ENCODE measurements at regions not wholly inside any gene's neighbourhood (a gene's known extent, or its start where the extent isn't known, plus 50 kb on each side); places are given as distances from the start of the nearest gene placed in this dataset.
"Not testable (repeated sequence)": the region's sequence is repeated elsewhere in the genome, so short reads cannot be mapped to it uniquely, and the experiment has no call there.

DNA sequence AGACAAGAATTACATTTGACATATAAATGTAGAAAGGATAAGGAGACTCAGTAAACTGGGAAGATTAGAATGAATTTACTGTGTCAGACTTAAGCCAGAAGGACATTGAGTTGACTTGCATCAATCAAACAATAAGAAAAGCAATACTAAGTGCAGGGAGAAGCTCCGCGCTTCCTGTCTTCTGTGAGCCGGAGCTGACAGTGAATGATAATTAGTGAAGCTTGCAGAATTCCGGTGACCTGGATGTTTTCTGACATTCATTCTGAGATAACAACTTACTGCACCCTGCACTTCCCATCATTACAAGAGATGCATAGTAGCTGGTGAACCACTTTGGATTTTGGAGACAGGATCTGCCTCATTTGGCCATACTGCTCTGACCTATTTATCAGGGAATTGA lies 469.2 kb upstream of the PCDH20 start:
- no peak for DNase-seq (ENCODE audit: low spot score)

DNA sequence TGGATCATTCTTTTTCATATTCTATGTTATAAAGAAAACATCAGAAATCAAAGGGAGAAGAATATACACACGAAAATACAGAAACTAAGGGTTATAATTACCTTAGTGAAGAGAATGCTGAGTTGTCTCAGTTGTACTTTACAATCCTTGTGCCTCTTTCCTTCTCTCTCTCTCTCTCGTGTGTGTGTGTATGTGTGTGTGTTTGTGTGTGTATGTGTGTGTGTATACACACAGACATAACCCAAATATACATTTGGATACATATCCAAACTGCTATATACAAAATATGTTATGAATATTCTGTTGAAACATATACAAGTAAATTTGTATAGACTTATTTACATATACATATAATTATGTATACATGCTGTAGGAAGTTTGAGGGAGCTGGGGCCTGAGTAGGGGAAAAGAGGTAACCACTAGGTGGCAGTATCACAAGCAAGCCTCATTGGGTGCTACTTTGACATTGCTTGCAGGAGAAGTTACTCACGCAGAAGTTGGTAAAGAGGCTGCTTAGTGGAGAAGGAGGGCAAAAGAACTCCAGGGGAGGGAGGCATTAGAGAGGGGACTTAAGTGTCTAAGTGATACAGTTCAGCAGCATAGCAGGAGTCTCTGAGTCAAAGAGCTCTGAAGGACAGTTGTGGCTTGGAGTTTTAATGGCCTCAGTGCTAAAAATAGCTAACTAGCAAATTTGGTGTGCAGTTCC lies 465.1 kb upstream of the PCDH20 start:
- DNase-seq (ENCODE audit: low spot score), result no peak

- DNase-seq (ENCODE audit: low spot score), result not testable (repeated sequence)
Measured at GRCh38 chr13:61878565-61878964, 462.9 kb upstream of the PCDH20 start.

GRCh38 chr13:61874970-61875579 lies 459.4 kb upstream of the PCDH20 start:
- DNase-seq (ENCODE audit: low spot score), result no peak

DNA sequence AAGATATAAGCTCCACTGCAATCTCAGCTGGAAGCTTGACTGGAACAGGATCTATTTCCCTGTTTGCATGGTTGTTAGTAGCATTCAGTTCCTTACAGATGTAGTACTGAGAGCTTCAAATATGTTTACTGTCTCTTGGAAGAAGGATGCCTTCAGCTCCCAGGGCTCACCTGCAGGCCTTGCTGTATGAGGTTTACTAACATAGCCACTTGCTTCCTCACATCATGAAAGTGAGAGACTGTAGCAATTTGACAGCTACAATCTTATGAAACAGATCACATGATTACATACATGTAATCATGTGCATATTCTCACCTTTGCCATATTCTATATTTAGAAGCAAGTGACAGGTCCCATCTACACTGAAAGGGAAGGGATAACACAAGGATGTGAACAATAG lies 458.1 kb upstream of the PCDH20 start:
- DNase-seq (ENCODE audit: low spot score), result no peak

GRCh38 chr13:61857198-61857597 lies 441.5 kb upstream of the PCDH20 start:
- DNase-seq (ENCODE audit: low spot score), result no peak

DNA sequence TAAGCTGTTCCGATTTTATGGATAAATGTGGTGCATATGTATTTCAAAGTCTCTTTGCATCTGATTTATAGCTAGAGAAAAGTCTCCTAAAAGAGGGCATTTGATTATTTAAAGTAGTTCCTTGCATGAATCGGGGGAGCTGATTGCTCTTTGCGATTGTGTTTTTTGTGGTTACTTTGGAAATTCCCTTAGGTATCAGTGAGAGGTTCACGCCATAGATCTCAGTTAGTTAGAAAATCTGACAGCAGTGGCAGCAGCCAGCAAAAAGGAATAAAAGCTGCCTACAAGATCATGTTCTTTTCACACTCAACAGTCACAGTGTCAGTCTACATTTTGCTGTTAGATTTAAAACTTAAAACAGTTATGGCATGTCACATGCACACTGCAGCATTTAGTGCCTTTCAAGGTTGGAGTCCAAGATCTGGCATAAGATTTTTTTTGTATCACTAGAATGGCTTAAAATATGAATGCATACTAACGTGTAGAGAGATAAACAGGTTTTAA lies 436.5 kb upstream of the PCDH20 start:
- no peak for DNase-seq (ENCODE audit: low spot score)

DNA sequence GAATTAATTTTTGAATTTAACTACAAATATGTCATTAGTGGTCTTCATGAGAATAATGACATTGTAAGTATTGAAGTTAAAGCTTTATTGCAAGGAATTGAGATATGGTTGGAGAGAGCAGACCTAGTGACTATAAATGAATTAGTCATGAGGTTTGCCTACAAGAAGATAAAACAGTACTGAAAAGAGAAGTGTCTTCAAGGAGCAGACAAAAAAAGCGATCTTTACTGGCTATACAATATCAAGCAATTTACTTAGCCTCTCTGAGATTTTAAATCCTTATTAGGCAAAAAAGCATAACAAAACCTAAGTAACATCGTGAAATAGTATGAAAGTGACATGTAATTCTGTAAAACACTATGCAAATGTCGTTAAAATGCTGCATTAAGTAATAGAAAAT lies 435.1 kb upstream of the PCDH20 start:
- DNase-seq (ENCODE audit: low spot score), result no peak

DNA sequence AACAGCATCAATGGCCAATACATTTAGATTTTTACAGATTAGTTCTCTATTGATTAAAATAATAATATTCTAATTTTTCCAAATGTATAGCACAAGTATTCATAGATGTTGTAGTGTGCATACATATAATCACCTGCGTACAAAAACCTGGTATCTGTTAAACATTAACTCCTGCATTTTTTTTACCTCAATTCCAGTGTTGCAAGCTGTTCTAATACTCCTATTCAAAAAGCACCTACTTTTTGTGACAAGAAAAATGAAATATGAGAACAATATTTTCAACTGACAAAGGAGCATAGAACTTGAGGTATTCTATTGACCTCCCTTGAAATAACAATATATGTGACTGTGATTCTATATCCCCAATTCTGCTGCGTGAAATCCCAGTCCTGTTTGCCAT lies 422.9 kb upstream of the PCDH20 start:
- no peak for DNase-seq (ENCODE audit: low spot score)

- DNase-seq (ENCODE audit: low spot score), result no peak
Measured at GRCh38 chr13:61833228-61833627, 417.6 kb upstream of the PCDH20 start.

DNA sequence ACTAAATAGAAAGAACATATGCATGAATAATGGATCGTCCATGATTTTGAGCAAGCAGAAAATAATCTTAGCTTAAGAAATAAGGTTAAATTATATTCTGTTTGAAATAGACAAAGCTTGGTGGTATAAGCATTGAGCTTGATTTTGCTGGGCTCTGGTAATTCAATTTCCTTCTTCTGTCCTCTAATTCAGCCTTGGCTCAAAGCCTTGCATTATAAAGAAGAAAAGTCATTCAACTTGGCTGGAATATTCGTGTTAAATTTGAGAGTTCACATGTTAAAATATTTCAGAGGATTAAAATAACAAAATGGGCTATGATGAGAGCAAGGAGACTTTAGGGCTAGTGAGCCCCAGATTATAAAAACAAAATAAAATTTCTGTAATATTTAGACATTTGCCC lies 415.4 kb upstream of the PCDH20 start:
- no peak for DNase-seq (ENCODE audit: low spot score)

DNA sequence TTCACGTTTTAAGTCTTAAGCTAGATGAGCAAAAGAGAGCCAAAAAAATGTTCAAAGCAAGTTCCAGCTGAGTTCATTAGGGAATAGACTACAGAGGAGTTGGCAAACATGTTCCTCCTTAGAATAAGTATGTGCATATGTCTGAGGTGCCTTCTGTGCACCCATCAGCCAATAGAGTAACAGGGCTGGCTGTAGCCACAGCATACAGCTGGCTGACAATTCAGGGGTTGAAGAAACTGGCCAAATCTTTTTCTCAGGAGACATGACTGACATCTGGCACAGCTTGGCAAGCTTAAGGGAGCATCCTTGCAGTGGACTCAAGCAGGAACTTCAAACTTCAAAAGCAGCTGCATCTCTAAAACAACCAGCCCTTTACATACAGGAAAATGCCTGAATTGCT lies 414.8 kb upstream of the PCDH20 start:
- no peak for DNase-seq (ENCODE audit: low spot score)

DNA sequence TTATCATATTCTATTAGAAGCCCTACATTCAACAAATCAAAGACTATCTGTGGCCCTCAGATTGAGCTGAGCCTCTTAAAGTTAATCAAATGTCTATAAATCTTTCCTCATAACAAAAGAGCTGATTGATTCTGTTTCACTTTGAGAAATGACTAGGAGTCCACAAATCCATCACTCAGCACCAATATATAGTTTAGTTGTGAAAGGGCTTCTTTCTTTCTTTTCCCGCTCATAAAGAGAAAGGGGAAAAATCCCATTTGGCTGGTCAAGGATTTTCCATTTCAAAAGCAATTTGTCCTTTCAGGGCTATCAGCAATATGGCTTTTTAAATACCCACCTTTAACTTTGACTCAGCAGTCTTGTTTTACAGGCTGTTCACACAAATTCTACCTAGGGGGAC lies 408.5 kb upstream of the PCDH20 start:
- no peak for DNase-seq (ENCODE audit: low spot score)

DNA sequence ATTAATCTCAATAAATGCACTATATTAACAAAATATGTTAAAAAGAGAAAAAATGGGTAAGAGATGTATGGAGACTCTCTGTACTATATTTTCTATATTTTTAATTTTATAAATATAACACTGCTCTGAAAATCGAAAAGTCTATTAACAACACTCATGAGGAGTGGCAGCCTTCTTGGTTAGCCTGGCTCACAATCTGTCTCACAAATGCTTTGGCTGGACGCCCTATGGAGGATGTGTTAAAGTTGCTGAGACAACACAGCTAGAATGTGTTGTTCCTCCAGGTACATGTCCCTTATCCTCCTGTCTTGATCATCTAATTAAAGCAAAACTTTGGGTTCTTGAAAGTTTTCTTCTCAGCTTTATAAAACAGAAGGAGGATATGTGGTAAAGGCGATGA lies 396.6 kb upstream of the PCDH20 start:
- DNase-seq (ENCODE audit: low spot score), result no peak

DNA sequence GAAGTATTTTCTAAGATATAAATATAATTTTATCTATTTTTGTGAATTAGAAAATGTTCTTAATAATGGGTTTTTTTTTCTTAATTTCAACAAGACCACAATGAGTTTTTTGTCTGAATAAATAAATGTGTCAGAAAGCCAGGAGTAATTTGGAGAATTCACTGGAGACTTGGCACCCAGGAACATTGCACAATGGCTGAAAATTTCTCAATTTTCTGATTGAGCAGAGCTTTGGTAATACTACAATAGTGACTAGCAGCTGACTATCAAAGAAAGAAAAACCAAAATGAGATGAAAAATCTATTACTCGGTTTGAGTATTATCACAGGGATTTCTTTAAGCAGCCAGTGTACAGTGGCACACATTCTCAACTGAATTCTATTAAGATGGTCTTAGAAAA lies 394.4 kb upstream of the PCDH20 start:
- DNase-seq (ENCODE audit: low spot score), result no peak

DNA sequence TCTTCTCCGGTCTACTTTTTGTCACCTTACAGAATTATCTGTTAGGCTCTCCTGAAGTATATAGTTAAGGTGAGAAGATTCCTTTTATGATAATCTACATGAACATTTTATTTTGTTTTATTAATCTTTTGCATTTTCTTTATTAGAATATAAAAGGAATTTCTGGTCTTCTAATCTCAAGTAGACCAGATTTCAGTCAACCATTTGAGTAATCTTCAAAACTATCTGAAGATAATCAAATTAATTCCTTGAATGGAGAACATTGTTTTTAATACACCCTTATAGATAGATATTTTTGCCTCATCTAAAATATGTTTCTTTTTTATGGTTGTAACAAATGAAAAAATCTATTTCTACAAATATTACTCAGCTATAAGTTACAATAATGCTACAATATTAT lies 381.7 kb upstream of the PCDH20 start:
- DNase-seq (ENCODE audit: low spot score), result no peak

DNA sequence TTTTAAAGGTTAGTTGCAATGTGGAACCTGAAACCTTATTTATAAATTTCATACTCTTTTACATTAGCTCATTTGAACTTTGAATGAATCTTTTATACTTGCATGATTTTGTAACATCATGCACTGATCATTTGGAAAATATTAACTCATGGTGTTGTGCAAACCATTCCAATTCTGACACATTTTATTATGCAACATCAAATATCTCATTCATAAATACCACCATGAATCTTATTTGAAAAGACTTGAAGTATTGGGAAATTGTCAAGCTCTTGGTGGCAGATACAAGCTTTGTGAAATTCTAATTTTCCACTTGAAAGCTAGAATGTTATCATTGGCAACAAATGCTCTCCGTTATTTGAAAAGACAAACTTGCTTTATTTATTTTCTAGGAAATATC lies 379.9 kb upstream of the PCDH20 start:
- no peak for DNase-seq (ENCODE audit: low spot score)

- DNase-seq (ENCODE audit: low spot score), result no peak
Measured at GRCh38 chr13:61779456-61779855, 363.8 kb upstream of the PCDH20 start.

GRCh38 chr13:61778531-61778930 lies 362.9 kb upstream of the PCDH20 start:
- no peak for DNase-seq (ENCODE audit: low spot score)

DNA sequence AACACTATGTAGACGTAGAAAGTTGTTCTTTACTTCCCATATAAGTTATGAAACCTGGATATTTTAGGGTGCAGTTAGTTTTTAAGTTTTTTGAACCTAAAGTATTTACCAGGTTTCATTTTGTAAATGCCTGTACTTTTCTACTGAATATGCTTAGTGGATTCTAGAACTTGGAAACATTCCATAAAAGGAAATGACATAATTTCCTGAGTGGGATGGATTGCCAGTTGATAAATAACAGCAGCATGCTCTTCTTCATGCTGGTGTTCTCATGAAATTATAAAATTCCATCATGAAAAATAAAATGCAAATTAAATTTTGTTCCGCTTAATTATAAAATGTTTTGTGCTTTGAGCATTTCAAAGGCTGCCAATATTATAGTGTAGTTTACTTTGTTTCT lies 362.2 kb upstream of the PCDH20 start:
- DNase-seq (ENCODE audit: low spot score), result no peak

GRCh38 chr13:61777271-61777670 lies 361.6 kb upstream of the PCDH20 start:
- no peak for DNase-seq (ENCODE audit: low spot score)

DNA sequence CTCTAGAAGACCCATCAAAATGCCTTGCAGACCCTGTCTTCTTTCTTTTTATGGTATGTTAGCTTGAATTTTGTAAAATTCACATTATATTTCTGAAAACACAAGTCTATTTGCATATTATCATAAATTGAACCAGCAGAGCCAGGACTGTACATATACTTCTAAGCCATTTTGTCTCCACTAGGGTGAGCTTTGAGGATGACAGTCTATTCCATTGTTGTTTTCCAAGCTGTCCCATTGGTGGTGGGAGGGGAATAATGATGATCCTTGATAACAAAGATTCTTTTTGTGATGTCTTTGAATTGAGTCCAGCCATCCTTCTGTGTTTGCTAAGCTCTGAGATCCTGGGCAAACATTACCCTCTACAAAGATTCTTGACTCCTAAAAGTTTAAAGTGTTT lies 359.3 kb upstream of the PCDH20 start:
- no peak for DNase-seq (ENCODE audit: low spot score)

DNA sequence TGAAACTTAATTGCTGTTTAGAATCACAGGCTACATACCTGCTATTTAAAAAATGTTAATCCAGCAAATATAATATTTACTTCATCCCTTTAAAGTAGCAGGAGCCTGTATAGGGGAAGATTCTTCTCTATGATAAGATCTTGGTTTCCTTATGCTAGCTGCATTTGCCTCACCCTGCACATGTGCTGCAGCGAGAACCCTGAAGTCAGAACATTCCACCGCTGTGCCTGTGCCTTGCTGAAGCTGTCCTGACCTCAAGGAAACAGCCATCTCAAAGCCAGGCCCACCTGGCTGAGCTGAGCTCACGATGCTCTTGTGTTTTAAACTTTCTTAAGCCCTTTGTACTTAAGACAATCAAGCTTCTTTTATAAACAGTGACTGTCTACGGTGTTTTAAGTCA lies 355.0 kb upstream of the PCDH20 start:
- DNase-seq (ENCODE audit: low spot score), result no peak

Data from mesenteric fat pad (tissue), 1 donor.